ENCODE measurements at regions not wholly inside any gene's neighbourhood (a gene's known extent, or its start where the extent isn't known, plus 50 kb on each side); places are given as distances from the start of the nearest gene placed in this dataset.

DNA sequence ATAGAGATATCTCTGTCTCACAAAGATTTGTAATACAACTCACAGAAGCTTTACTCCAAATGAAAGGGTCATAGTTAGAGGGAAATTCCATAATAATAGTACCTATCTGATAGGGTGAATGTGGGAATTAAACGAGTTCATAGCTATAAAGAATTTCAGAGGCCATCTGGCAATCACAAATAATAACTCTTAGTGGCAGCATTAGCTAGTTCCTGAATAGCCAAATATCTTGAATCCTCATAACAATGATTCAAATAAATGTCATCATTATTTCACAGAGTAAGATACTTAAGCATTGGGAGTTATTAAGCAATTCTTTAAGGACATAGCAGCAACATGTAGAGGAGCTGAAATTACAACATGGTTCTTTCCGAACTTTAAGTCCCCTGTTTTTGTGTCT, 1265.0 kb upstream of the PIK3C3 start:
- TF ChIP-seq CTCF (IDR thresholded peaks at IDR 0.05; ENCODE audit: insufficient read depth, low read length, poor library complexity, severe bottlenecking) (no peak), EZH2phosphoT487 (conservative IDR thresholded peaks at IDR 0.05; ENCODE audit: low read length) (no peak)
- H3K27ac ChIP-seq (ENCODE audit: low read depth, low read length): no peak overlapping the region
- H3K79me2 ChIP-seq (ENCODE audit: insufficient read depth, low read length): no peaks in the 10 kb centered on the region
- no peaks in the 10 kb centered on the region for H3F3A ChIP-seq (ENCODE audit: insufficient read depth)
- H3K9ac ChIP-seq (ENCODE audit: low read length): no peak overlapping the region
- no peaks in the 10 kb centered on the region; the same call in 1 of the 2 replicates for H3K9me3 ChIP-seq (ENCODE audit: insufficient read depth, low read length)
- no peaks in the 10 kb centered on the region for H3K36me3 ChIP-seq (ENCODE audit: low read length)
- no peaks in the 10 kb centered on the region for H3K27me3 ChIP-seq (ENCODE audit: low read length)
- H3K4me2 ChIP-seq (ENCODE audit: low read depth, low read length, poor library complexity, severe bottlenecking): no peak overlapping the region
- no peaks in the 10 kb centered on the region for H4K20me1 ChIP-seq (ENCODE audit: low read depth, low read length)
- no peaks in the 10 kb centered on the region for H3K9me2 ChIP-seq (replicated peaks; ENCODE audit: insufficient read depth, low read length)
- no peak overlapping the region for H2AFZ ChIP-seq (ENCODE audit: low read depth, low read length, severe bottlenecking)
- no peak overlapping the region for H3K4me3 ChIP-seq (ENCODE audit: insufficient read depth, low read length, poor library complexity, severe bottlenecking)

DNA sequence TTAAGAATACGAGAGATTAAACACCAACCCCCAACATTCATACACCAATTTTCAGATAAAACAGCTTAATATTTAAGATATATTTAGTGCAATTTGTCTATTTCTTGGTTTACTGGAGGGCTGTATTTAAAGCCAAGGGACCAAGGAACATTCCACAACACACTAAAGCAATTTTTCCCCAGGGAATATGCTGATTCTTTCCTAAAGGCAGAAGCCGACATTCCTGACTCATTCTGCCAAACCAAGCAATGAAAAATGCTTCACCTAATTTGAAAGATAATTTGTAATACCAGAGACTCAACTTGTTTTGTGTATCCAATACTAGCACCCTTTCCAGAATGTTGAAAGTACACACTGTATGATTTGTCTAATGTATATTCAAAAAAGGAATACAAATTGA, 1267.6 kb upstream of the PIK3C3 start:
- Histone ChIP-seq H3K9me3 (ENCODE audit: insufficient read depth, low read length) (no peaks in the 10 kb centered on the region; the same call in 1 of the 2 replicates), H2AFZ (ENCODE audit: low read depth, low read length, severe bottlenecking) (no peak overlapping the region), H4K20me1 (ENCODE audit: low read depth, low read length) (no peaks in the 10 kb centered on the region), H3K27ac (ENCODE audit: low read depth, low read length) (no peak overlapping the region), H3K9ac (ENCODE audit: low read length) (no peak overlapping the region), H3K36me3 (ENCODE audit: low read length) (no peaks in the 10 kb centered on the region), H3K79me2 (ENCODE audit: insufficient read depth, low read length) (no peaks in the 10 kb centered on the region), H3K27me3 (ENCODE audit: low read length) (no peaks in the 10 kb centered on the region), H3K4me2 (ENCODE audit: low read depth, low read length, poor library complexity, severe bottlenecking) (no peak overlapping the region), H3F3A (ENCODE audit: insufficient read depth) (no peaks in the 10 kb centered on the region), H3K9me2 (replicated peaks; ENCODE audit: insufficient read depth, low read length) (no peaks in the 10 kb centered on the region), H3K4me3 (ENCODE audit: insufficient read depth, low read length, poor library complexity, severe bottlenecking) (no peak overlapping the region)
- TF ChIP-seq EZH2phosphoT487 (conservative IDR thresholded peaks at IDR 0.05; ENCODE audit: low read length) (no peak), CTCF (IDR thresholded peaks at IDR 0.05; ENCODE audit: insufficient read depth, low read length, poor library complexity, severe bottlenecking) (no peak)

- no peak overlapping the region for H3K4me3 ChIP-seq (ENCODE audit: insufficient read depth, low read length, poor library complexity, severe bottlenecking)
- no peaks in the 10 kb centered on the region for H3F3A ChIP-seq (ENCODE audit: insufficient read depth)
- TF ChIP-seq EZH2phosphoT487 (conservative IDR thresholded peaks at IDR 0.05; ENCODE audit: low read length) (no peak), CTCF (IDR thresholded peaks at IDR 0.05; ENCODE audit: insufficient read depth, low read length, poor library complexity, severe bottlenecking) (no peak)
- no peaks in the 10 kb centered on the region for H3K9me2 ChIP-seq (replicated peaks; ENCODE audit: insufficient read depth, low read length)
- H3K27me3 ChIP-seq (ENCODE audit: low read length): no peaks in the 10 kb centered on the region
- no peak overlapping the region for H3K4me2 ChIP-seq (ENCODE audit: low read depth, low read length, poor library complexity, severe bottlenecking)
- no peaks in the 10 kb centered on the region; the same call in 1 of the 2 replicates for H3K9me3 ChIP-seq (ENCODE audit: insufficient read depth, low read length)
- H3K27ac ChIP-seq (ENCODE audit: low read depth, low read length): no peak overlapping the region
- H3K79me2 ChIP-seq (ENCODE audit: insufficient read depth, low read length): no peaks in the 10 kb centered on the region
- H3K36me3 ChIP-seq (ENCODE audit: low read length): no peaks in the 10 kb centered on the region
- H4K20me1 ChIP-seq (ENCODE audit: low read depth, low read length): no peaks in the 10 kb centered on the region
- no peak overlapping the region for H3K9ac ChIP-seq (ENCODE audit: low read length)
- H2AFZ ChIP-seq (ENCODE audit: low read depth, low read length, severe bottlenecking): no peak overlapping the region
Observed at GRCh38 chr18:40686836-40687235, 1268.2 kb upstream of the PIK3C3 start.

All from SU-DHL-6 (cell line).